MCF 10A (cell line): ENCODE measurements at regions not wholly inside any gene's neighbourhood (a gene's known extent, or its start where the extent isn't known, plus 50 kb on each side); places are given as distances from the start of the nearest gene placed in this dataset.
"Not testable (repeated sequence)": the region's sequence is repeated elsewhere in the genome, so short reads cannot be mapped to it uniquely, and the experiment has no call there.

ENCODE experiments used
- BruUV-seq: library from RNA; stranded (reverse); fragments of 400-500 nt; replicated peaks from 2 replicates; lab custom pipeline; 2021; lab: Mats Ljungman, UMichigan
- CTCF ChIA-PET: fragments of 300-600 bp; sonication (Branson Sonifier 250); formaldehyde crosslinking; extraction: SDS; loops from one replicate; lab custom pipeline; 2021; ENCODE audit warnings: antibody characterized with exemption, inconsistent platforms; lab: Yijun Ruan, JAX
- POLR2A ChIA-PET: fragments of 300-600, 350-650 bp; sonication (Branson Sonifier 250); formaldehyde crosslinking; extraction: SDS; loops from one replicate; lab custom pipeline; 2020; ENCODE audit warnings: antibody characterized with exemption, inconsistent platforms; lab: Yijun Ruan, JAX
- DNase-seq: peaks from one replicate; pipeline ENCODE4 v3.0.0-alpha.2; 2018; ENCODE audit not compliant: unreplicated experiment
- H3K27ac Mint-ChIP-seq: one replicate; pipeline ENCODE4 v1.8.0; 2022; ENCODE audit warnings: mild to moderate bottlenecking, low read depth, mixed read lengths; ENCODE audit not compliant: unreplicated experiment
- H3K27me3 Mint-ChIP-seq: one replicate; pipeline ENCODE4 v1.8.0; 2022; ENCODE audit warnings: mixed read lengths; ENCODE audit not compliant: insufficient read depth, unreplicated experiment
- H3K36me3 Mint-ChIP-seq: one replicate; pipeline ENCODE4 v1.8.0; 2022; ENCODE audit warnings: mild to moderate bottlenecking, moderate library complexity, mixed read lengths; ENCODE audit not compliant: insufficient read depth, unreplicated experiment
- H3K4me1 Mint-ChIP-seq: one replicate; pipeline ENCODE4 v1.8.0; 2022; ENCODE audit warnings: mixed read lengths; ENCODE audit not compliant: insufficient read depth, unreplicated experiment
- H3K4me3 Mint-ChIP-seq: one replicate; pipeline ENCODE4 v1.8.0; 2022; ENCODE audit warnings: mild to moderate bottlenecking, moderate library complexity, mixed read lengths; ENCODE audit not compliant: unreplicated experiment
- H3K9me3 Mint-ChIP-seq: one replicate; pipeline ENCODE4 v1.8.0; 2022; ENCODE audit warnings: mixed read lengths; ENCODE audit not compliant: unreplicated experiment
- intact Hi-C: fragments of 100-400 bp; cut with micrococcal nuclease; formaldehyde crosslinking; loops from 2 replicates; pipeline ENCODE4 v1.14.1; 2022
- TF ChIP-seq, protein P1 (sequence below): fragments of 200-600 bp; IDR thresholded peaks from one replicate; pipeline ENCODE4 v1.8.0; 2022; ENCODE audit warnings: antibody characterized with exemption, mild to moderate bottlenecking; ENCODE audit not compliant: unreplicated experiment

GRCh38 chr2:132279344-132279743, 117.6 kb upstream of the ANKRD30BL start:
- DNase-seq = no peak
- Mint-ChIP-seq H3K36me3 (no peaks in the 10 kb centered on the region), H3K27ac (no peak overlapping the region), H3K4me3 (no peak overlapping the region), H3K9me3 (peaks cover 9% of the 10 kb centered on the region), H3K27me3 (no peaks in the 10 kb centered on the region), H3K4me1 (no peaks in the 10 kb centered on the region)
- ChIA-PET CTCF (interaction anchor here (0.6 kb wide), 1 partner anchor 128 kb away, joined by 3 read pairs; no protein-coding TSS in a partner anchor), POLR2A (no interaction called here)
- intact Hi-C loops = no loop called here
- BruUV-seq = no TSS peak
- TF ChIP-seq, protein P1, sequence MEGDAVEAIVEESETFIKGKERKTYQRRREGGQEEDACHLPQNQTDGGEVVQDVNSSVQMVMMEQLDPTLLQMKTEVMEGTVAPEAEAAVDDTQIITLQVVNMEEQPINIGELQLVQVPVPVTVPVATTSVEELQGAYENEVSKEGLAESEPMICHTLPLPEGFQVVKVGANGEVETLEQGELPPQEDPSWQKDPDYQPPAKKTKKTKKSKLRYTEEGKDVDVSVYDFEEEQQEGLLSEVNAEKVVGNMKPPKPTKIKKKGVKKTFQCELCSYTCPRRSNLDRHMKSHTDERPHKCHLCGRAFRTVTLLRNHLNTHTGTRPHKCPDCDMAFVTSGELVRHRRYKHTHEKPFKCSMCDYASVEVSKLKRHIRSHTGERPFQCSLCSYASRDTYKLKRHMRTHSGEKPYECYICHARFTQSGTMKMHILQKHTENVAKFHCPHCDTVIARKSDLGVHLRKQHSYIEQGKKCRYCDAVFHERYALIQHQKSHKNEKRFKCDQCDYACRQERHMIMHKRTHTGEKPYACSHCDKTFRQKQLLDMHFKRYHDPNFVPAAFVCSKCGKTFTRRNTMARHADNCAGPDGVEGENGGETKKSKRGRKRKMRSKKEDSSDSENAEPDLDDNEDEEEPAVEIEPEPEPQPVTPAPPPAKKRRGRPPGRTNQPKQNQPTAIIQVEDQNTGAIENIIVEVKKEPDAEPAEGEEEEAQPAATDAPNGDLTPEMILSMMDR = no peak

DNA sequence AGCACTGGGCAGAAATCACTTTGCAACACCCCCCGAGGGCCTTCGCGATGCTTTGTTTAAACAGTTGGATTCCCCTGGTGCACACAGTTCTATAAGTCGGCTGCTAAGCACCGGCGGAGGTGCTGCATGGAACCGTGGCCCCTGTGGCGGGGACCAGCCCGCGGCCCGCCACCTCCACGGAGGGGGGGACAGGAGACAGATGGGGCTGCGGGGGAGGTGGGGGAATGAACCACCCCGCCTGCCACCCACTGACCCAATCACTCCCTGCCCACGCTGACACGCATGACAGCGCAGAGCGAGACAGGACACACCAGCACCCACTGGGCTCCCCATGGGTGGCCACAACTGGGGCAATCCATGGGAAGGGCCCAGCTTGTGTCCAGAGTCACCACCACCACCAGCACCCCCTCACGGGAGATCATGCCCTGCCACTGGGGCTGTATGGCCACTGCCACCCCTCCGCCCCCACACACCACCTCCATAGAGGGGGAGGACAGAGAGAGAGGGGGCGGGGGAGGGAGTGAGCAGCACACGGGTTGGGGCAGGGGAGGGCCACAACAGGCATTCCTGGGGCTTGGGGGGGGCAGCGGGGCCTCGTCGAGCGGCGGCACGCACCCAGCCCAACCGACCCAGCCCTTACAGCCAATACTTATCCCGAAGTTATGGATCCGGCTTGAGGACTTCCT, 118.3 kb upstream of the ANKRD30BL start:
- H3K4me1 Mint-ChIP-seq = no peaks in the 10 kb centered on the region
- intact Hi-C loops = no loop called here
- no peaks in the 10 kb centered on the region for H3K27me3 Mint-ChIP-seq
- TF ChIP-seq, protein P1 = no peak
- H3K4me3 Mint-ChIP-seq = no peak overlapping the region
- no TSS peak for BruUV-seq
- H3K27ac Mint-ChIP-seq = no peak overlapping the region
- DNase-seq = no peak
- H3K9me3 Mint-ChIP-seq = peaks cover 7% of the 10 kb centered on the region
- POLR2A ChIA-PET = no interaction called here
- H3K36me3 Mint-ChIP-seq = no peaks in the 10 kb centered on the region
- CTCF ChIA-PET = no interaction called here

DNA sequence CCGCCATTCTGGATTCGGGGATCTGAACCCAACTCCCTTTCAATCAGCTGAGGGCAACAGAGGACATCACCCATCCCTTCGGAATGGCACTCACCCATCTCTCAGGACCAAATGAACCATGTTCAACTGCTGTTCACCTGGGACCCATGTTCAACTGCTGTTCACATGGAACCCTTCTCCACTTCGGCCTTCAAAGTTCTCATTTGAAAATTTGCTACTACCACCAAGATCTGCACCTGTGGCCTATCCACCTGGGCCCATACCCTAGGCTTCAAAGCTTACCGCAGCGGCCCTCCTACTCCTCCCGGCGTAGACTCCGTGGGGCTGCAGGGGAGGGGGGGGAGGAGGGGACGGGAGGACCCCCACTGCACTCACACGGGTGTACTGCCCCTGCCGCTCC, 119.2 kb upstream of the ANKRD30BL start:
- no TSS peak for BruUV-seq
- H3K9me3 Mint-ChIP-seq = peaks cover 7% of the 10 kb centered on the region
- POLR2A ChIA-PET = no interaction called here

GRCh38 chr2:132282104-132282503, 120.4 kb upstream of the ANKRD30BL start:
- H3K4me1 Mint-ChIP-seq, BruUV-seq, intact Hi-C loops: not testable (repeated sequence)

More for the DNA sequence above, 119.2 kb upstream of the ANKRD30BL start:
- Mint-ChIP-seq H3K36me3 (no peaks in the 10 kb centered on the region), H3K27me3 (no peaks in the 10 kb centered on the region), H3K4me3 (no peak overlapping the region), H3K4me1 (no peaks in the 10 kb centered on the region), H3K27ac (no peak overlapping the region)
- DNase-seq = no peak
- CTCF ChIA-PET = no interaction called here
- TF ChIP-seq, protein P1 = no peak
- intact Hi-C loops = no loop called here

More at GRCh38 chr2:132282104-132282503, 120.4 kb upstream of the ANKRD30BL start:
- DNase-seq, H3K27me3 Mint-ChIP-seq, H3K9me3 Mint-ChIP-seq, H3K27ac Mint-ChIP-seq, H3K4me3 Mint-ChIP-seq, H3K36me3 Mint-ChIP-seq: not testable (repeated sequence)
- ChIA-PET CTCF (interaction anchor here (0.6 kb wide), 1 partner anchor 18 kb away, joined by 3 read pairs; no protein-coding TSS in a partner anchor), POLR2A (interaction anchor here (0.7 kb wide), 1 partner anchor 895 kb away, joined by 3 read pairs; no protein-coding TSS in a partner anchor)
